Osteoblast (primary cell): ENCODE measurements at regions not wholly inside any gene's neighbourhood (a gene's known extent, or its start where the extent isn't known, plus 50 kb on each side); places are given as distances from the start of the nearest gene placed in this dataset.

Experiments used
- DNase-seq: peaks from one replicate; pipeline ENCODE4 v3.0.0; 2011; ENCODE audit warnings: low spot score, mixed read lengths; ENCODE audit not compliant: insufficient read length; ENCODE audit errors: missing footprints
- H2AFZ ChIP-seq: 2 replicates; pipeline ENCODE4 v1.6.0; 2011; ENCODE audit warnings: mild to moderate bottlenecking, low read length
- H3K27ac ChIP-seq: 2 replicates; pipeline ENCODE4 v1.5.1; 2011; ENCODE audit warnings: mild to moderate bottlenecking, low read depth, low read length, moderate library complexity
- H3K27me3 ChIP-seq: 2 replicates; pipeline ENCODE4 v1.6.0; 2012; ENCODE audit warnings: mild to moderate bottlenecking, control low read depth, inconsistent platforms, low read length, moderate library complexity; ENCODE audit not compliant: insufficient read depth
- H3K36me3 ChIP-seq: 2 replicates; pipeline ENCODE4 v1.5.1; 2011; ENCODE audit warnings: mild to moderate bottlenecking, low read length, control low read depth, moderate library complexity; ENCODE audit not compliant: insufficient read depth
- H3K4me1 ChIP-seq: 2 replicates; pipeline ENCODE4 v1.5.1; 2011; ENCODE audit warnings: mild to moderate bottlenecking, low read length, control low read depth, moderate library complexity; ENCODE audit not compliant: insufficient read depth
- H3K4me2 ChIP-seq: 2 replicates; pipeline ENCODE4 v1.6.0; 2011; ENCODE audit warnings: mild to moderate bottlenecking, low read length; ENCODE audit not compliant: insufficient read depth
- H3K4me3 ChIP-seq: fragments of 200-600 bp; sonication (generic); 3 replicates; pipeline ENCODE4 v1.5.1; 2012; ENCODE audit warnings: mild to moderate bottlenecking, low read length, inconsistent platforms; ENCODE audit not compliant: insufficient read depth
- H3K79me2 ChIP-seq: 2 replicates; pipeline ENCODE4 v1.6.0; 2012; ENCODE audit warnings: mild to moderate bottlenecking, low read length, control low read depth, inconsistent platforms; ENCODE audit not compliant: insufficient read depth
- H3K9me3 ChIP-seq: 2 replicates; pipeline ENCODE4 v1.5.1; 2011; ENCODE audit warnings: low read depth, low read length, control low read depth
- H4K20me1 ChIP-seq: 2 replicates; pipeline ENCODE4 v1.6.0; 2012; ENCODE audit warnings: mild to moderate bottlenecking, low read length, control low read depth; ENCODE audit not compliant: insufficient read depth
- CTCF ChIP-seq: IDR thresholded peaks from 2 replicates; pipeline ENCODE4 v1.5.1; 2011; ENCODE audit warnings: mild to moderate bottlenecking, low read depth, low read length, moderate library complexity; ENCODE audit errors: extremely low read depth

- Histone ChIP-seq H3K27ac (no peak overlapping the region), H3K4me2 (no peak overlapping the region), H3K4me1 (no peaks in the 10 kb centered on the region), H3K27me3 (no peaks in the 10 kb centered on the region), H3K79me2 (no peaks in the 10 kb centered on the region), H3K9me3 (no peaks in the 10 kb centered on the region), H2AFZ (no peak overlapping the region), H3K4me3 (no peak overlapping the region), H3K36me3 (no peaks in the 10 kb centered on the region), H4K20me1 (no peaks in the 10 kb centered on the region)
- no peak for TF ChIP-seq CTCF
- DNase-seq, result no peak
These were observed 204.5 kb upstream of the GHITM start for GRCh38 chr10:83934641-83935338.

- Histone ChIP-seq H3K27me3 (no peaks in the 10 kb centered on the region), H3K9me3 (no peaks in the 10 kb centered on the region)
These were observed 204.0 kb upstream of the GHITM start for GRCh38 chr10:83935339-83935736.

GRCh38 chr10:83935911-83936310 lies 203.4 kb upstream of the GHITM start:
- no peaks in the 10 kb centered on the region for H3K9me3 ChIP-seq
- H3K27ac ChIP-seq, result no peak overlapping the region
- no peaks in the 10 kb centered on the region for H4K20me1 ChIP-seq
- no peak for DNase-seq
- H3K79me2 ChIP-seq, result no peaks in the 10 kb centered on the region
- no peak overlapping the region for H3K4me2 ChIP-seq
- H3K36me3 ChIP-seq, result no peaks in the 10 kb centered on the region
- H3K27me3 ChIP-seq, result no peaks in the 10 kb centered on the region
- H3K4me3 ChIP-seq, result no peak overlapping the region
- H3K4me1 ChIP-seq, result no peaks in the 10 kb centered on the region
- H2AFZ ChIP-seq, result no peak overlapping the region
- TF ChIP-seq CTCF, result no peak

More at GRCh38 chr10:83935339-83935736, 204.0 kb upstream of the GHITM start:
- Histone ChIP-seq H2AFZ (no peak overlapping the region), H3K4me3 (no peak overlapping the region), H3K27ac (no peak overlapping the region), H4K20me1 (no peaks in the 10 kb centered on the region), H3K4me2 (no peak overlapping the region), H3K4me1 (no peaks in the 10 kb centered on the region), H3K79me2 (no peaks in the 10 kb centered on the region), H3K36me3 (no peaks in the 10 kb centered on the region)
- no peak for DNase-seq
- no peak for TF ChIP-seq CTCF

- H3K4me2 ChIP-seq, result no peak overlapping the region
- H3K27me3 ChIP-seq, result no peaks in the 10 kb centered on the region
- no peak overlapping the region for H3K4me3 ChIP-seq
- H3K79me2 ChIP-seq, result no peaks in the 10 kb centered on the region
- H3K36me3 ChIP-seq, result no peaks in the 10 kb centered on the region
- no peak for TF ChIP-seq CTCF
- no peak for DNase-seq
- H2AFZ ChIP-seq, result no peak overlapping the region
- H3K9me3 ChIP-seq, result no peaks in the 10 kb centered on the region
- no peaks in the 10 kb centered on the region for H4K20me1 ChIP-seq
- no peak overlapping the region for H3K27ac ChIP-seq
- H3K4me1 ChIP-seq, result no peaks in the 10 kb centered on the region
These were observed 202.1 kb upstream of the GHITM start for GRCh38 chr10:83937161-83937560.
